GM18907 (cell line): ENCODE measurements at regions not wholly inside any gene's neighbourhood (a gene's known extent, or its start where the extent isn't known, plus 50 kb on each side); places are given as distances from the start of the nearest gene placed in this dataset.

ENCODE experiments used
- ATAC-seq: cut with Tn5 transposase; IDR thresholded peaks from one replicate; pipeline ENCODE4 v1.9.1; 2021; ENCODE audit warnings: mild to moderate bottlenecking, moderate library complexity; ENCODE audit not compliant: unreplicated experiment

- ATAC-seq: no peak
Observed at GRCh38 chr17:77687921-77688320, 270.6 kb upstream of the TNRC6C start.

GRCh38 chr17:77688369-77688768 lies 270.1 kb upstream of the TNRC6C start:
- ATAC-seq: no peak

GRCh38 chr17:77690271-77691161 lies 268.0 kb upstream of the TNRC6C start:
- no peak for ATAC-seq

GRCh38 chr17:77691216-77692085 lies 267.1 kb upstream of the TNRC6C start:
- ATAC-seq: no peak

GRCh38 chr17:77692571-77693161 lies 265.8 kb upstream of the TNRC6C start:
- no peak for ATAC-seq

- no peak for ATAC-seq
Observed at GRCh38 chr17:77693301-77693700, 265.2 kb upstream of the TNRC6C start.

- no peak for ATAC-seq
Observed at GRCh38 chr17:77693776-77694175, 264.7 kb upstream of the TNRC6C start.

- no peak for ATAC-seq
Observed at GRCh38 chr17:77694391-77695363, 263.8 kb upstream of the TNRC6C start.

- ATAC-seq: no peak
Observed at GRCh38 chr17:77695386-77695785, 263.1 kb upstream of the TNRC6C start.

GRCh38 chr17:77696151-77696720 lies 262.3 kb upstream of the TNRC6C start:
- ATAC-seq: no peak

GRCh38 chr17:77696721-77697460 lies 261.6 kb upstream of the TNRC6C start:
- no peak for ATAC-seq

- ATAC-seq: no peak
Observed at GRCh38 chr17:77697480-77698400, 260.8 kb upstream of the TNRC6C start.

- no peak for ATAC-seq
Observed at GRCh38 chr17:77698903-77699623, 259.4 kb upstream of the TNRC6C start.

- no peak for ATAC-seq
Observed at GRCh38 chr17:77700165-77700881, 258.2 kb upstream of the TNRC6C start.

GRCh38 chr17:77701996-77702395 lies 256.5 kb upstream of the TNRC6C start:
- no peak for ATAC-seq

GRCh38 chr17:77704048-77704815 lies 254.3 kb upstream of the TNRC6C start:
- ATAC-seq: no peak
